IMR-90 (cell line): ENCODE measurements at regions not wholly inside any gene's neighbourhood (a gene's known extent, or its start where the extent isn't known, plus 50 kb on each side); places are given as distances from the start of the nearest gene placed in this dataset.

Experiments used
- ATAC-seq: fragments of 200-7000 bp; cut with Tn5 transposase; 2 replicates; pipeline ENCODE4 v1.9.1; 2020; ENCODE audit warnings: low read depth, mild to moderate bottlenecking, moderate library complexity
- BruUV-seq: library from RNA; stranded (reverse); fragments of 400-500 nt; replicated peaks from 2 replicates; lab custom pipeline; 2021; lab: Mats Ljungman, UMichigan
- CTCF ChIA-PET: fragments of 300-600 bp; formaldehyde crosslinking; extraction: SDS; loops from one replicate; lab custom pipeline; 2021; ENCODE audit warnings: antibody characterized with exemption; lab: Yijun Ruan, JAX
- POLR2A ChIA-PET: fragments of 300-600 bp; sonication (Branson Sonifier 250); formaldehyde crosslinking; loops from one replicate; lab custom pipeline; 2022; ENCODE audit warnings: antibody characterized with exemption; ENCODE audit not compliant: unreplicated experiment; lab: Charles Lee
- DNase-seq: peaks from one replicate; pipeline ENCODE4 v3.0.0; 2013
- H2AFZ ChIP-seq: replicated peaks from 2 replicates; pipeline ENCODE3; 2013; ENCODE audit warnings: low read length, mild to moderate bottlenecking; ENCODE audit not compliant: poor library complexity
- H2AK5ac ChIP-seq: 2 replicates; pipeline ENCODE4 v1.6.1; 2013; ENCODE audit warnings: low read depth, low read length, inconsistent platforms
- H2AK9ac ChIP-seq: replicated peaks from 2 replicates; pipeline ENCODE3; 2013; ENCODE audit warnings: mild to moderate bottlenecking, low read depth, low read length, moderate library complexity; ENCODE audit not compliant: poor library complexity
- H2BK120ac ChIP-seq: 2 replicates; pipeline ENCODE4 v1.6.1; 2013; ENCODE audit warnings: low read depth, low read length, inconsistent platforms
- H2BK15ac ChIP-seq: 3 replicates; pipeline ENCODE4 v1.6.1; 2013; ENCODE audit warnings: low read depth, low read length, inconsistent platforms
- H2BK20ac ChIP-seq: 2 replicates; pipeline ENCODE4 v1.6.1; 2013; ENCODE audit warnings: low read depth, mild to moderate bottlenecking, inconsistent platforms, low read length, moderate library complexity
- H2BK5ac ChIP-seq: 2 replicates; pipeline ENCODE4 v1.6.1; 2013; ENCODE audit warnings: mild to moderate bottlenecking, low read depth, low read length, inconsistent platforms; ENCODE audit not compliant: poor library complexity, severe bottlenecking
- H3K14ac ChIP-seq: replicated peaks from 2 replicates; pipeline ENCODE4 v1.6.1; 2013; ENCODE audit warnings: low read depth, low read length, inconsistent platforms
- H3K18ac ChIP-seq: 2 replicates; pipeline ENCODE4 v1.6.1; 2013; ENCODE audit warnings: low read depth, low read length, control low read depth
- H3K23ac ChIP-seq: 2 replicates; pipeline ENCODE4 v1.6.1; 2013; ENCODE audit warnings: low read depth, low read length, inconsistent platforms
- H3K27ac ChIP-seq: 2 replicates; pipeline ENCODE4 v1.5.1; 2013; ENCODE audit warnings: mild to moderate bottlenecking, control low read depth, low read length; ENCODE audit not compliant: insufficient read depth
- H3K27me3 ChIP-seq: 2 replicates; pipeline ENCODE4 v1.6.1; 2013; ENCODE audit warnings: low read length; ENCODE audit not compliant: control insufficient read depth, insufficient read depth
- H3K36me3 ChIP-seq: 2 replicates; pipeline ENCODE4 v1.6.1; 2013; ENCODE audit warnings: low read length, mixed read lengths; ENCODE audit not compliant: control insufficient read depth, insufficient read depth
- H3K4ac ChIP-seq: 2 replicates; pipeline ENCODE4 v1.6.1; 2013; ENCODE audit warnings: low read depth, low read length, inconsistent platforms
- H3K4me1 ChIP-seq: 2 replicates; pipeline ENCODE4 v1.6.1; 2013; ENCODE audit warnings: low read length, mixed read lengths; ENCODE audit not compliant: control insufficient read depth, insufficient read depth
- H3K4me2 ChIP-seq: 2 replicates; pipeline ENCODE4 v1.6.1; 2013; ENCODE audit warnings: low read depth, mild to moderate bottlenecking, control low read depth, low read length, moderate library complexity
- H3K4me3 ChIP-seq: 2 replicates; pipeline ENCODE4 v1.5.1; 2013; ENCODE audit warnings: low read depth, mild to moderate bottlenecking, control low read depth, low read length, moderate library complexity; ENCODE audit not compliant: insufficient read depth
- H3K56ac ChIP-seq: 2 replicates; pipeline ENCODE4 v1.6.1; 2013; ENCODE audit warnings: low read length, inconsistent platforms; ENCODE audit not compliant: insufficient read depth; ENCODE audit errors: extremely low read depth
- H3K79me1 ChIP-seq, 2 experiments: 2 replicates each; pipeline ENCODE4 v1.6.1; 2013; ENCODE audit warnings: low read length in 2 of 2, inconsistent platforms in 1 of 2, low read depth in 1 of 2
- H3K9ac ChIP-seq: 2 replicates; pipeline ENCODE4 v1.6.1; 2013; ENCODE audit warnings: low read depth, low read length, control low read depth
- H3K9me1 ChIP-seq: 2 replicates; pipeline ENCODE4 v1.6.1; 2013; ENCODE audit warnings: low read length, inconsistent platforms; ENCODE audit not compliant: insufficient read depth
- H3K9me3 ChIP-seq: 2 replicates; pipeline ENCODE4 v1.6.1; 2013; ENCODE audit warnings: low read length; ENCODE audit not compliant: control insufficient read depth, insufficient read depth
- H4K20me1 ChIP-seq: 2 replicates; pipeline ENCODE4 v1.6.1; 2013; ENCODE audit warnings: low read length, inconsistent platforms; ENCODE audit not compliant: insufficient read depth
- H4K5ac ChIP-seq: 2 replicates; pipeline ENCODE4 v1.6.1; 2013; ENCODE audit warnings: mild to moderate bottlenecking, low read depth, low read length, control low read depth
- H4K8ac ChIP-seq, 2 experiments: 2 replicates each; pipeline ENCODE4 v1.6.1; 2013; ENCODE audit warnings: low read depth in 2 of 2, low read length in 2 of 2, control low read depth in 1 of 2, inconsistent platforms in 1 of 2
- H4K91ac ChIP-seq: 2 replicates; pipeline ENCODE4 v1.6.1; 2013; ENCODE audit warnings: low read depth, low read length, inconsistent platforms; ENCODE audit not compliant: insufficient read depth
- CEBPB ChIP-seq: IDR thresholded peaks from 2 replicates; pipeline ENCODE4 v1.6.1; 2012; ENCODE audit warnings: low read depth, low read length, improper control_type of control experiment
- FOS ChIP-seq: fragments of 150-350 bp; IDR thresholded peaks from 2 replicates; pipeline ENCODE4 v1.6.1; 2016; ENCODE audit warnings: low read depth, low read length
- NFE2L2 ChIP-seq: fragments of 150-350 bp; IDR thresholded peaks from 2 replicates; pipeline ENCODE4 v1.6.1; 2016; ENCODE audit warnings: low read depth, mild to moderate bottlenecking, low read length
- POLR2A ChIP-seq: IDR thresholded peaks from 2 replicates; pipeline ENCODE4 v1.6.1; 2012; ENCODE audit warnings: mild to moderate bottlenecking, low read depth, low read length
- RAD21 ChIP-seq: IDR thresholded peaks from 2 replicates; pipeline ENCODE4 v1.6.1; 2012; ENCODE audit warnings: low read length, improper control_type of control experiment
- RFX5 ChIP-seq: IDR thresholded peaks from 2 replicates; pipeline ENCODE4 v1.8.0; 2012; ENCODE audit warnings: low read depth, mild to moderate bottlenecking, low read length, moderate library complexity
- dilution Hi-C: fragments of 300-500 bp; cut with HindIII; formaldehyde crosslinking; loops from one replicate; pipeline ENCODE4 v1.14.3; 2018; ENCODE audit warnings: low sequenced_read_pairs; ENCODE audit not compliant: unreplicated experiment
- in situ Hi-C: fragments of 300-500 bp; cut with MboI; formaldehyde crosslinking; loops from 3 replicates; pipeline ENCODE4 v1.14.3; 2019; ENCODE audit warnings: low sequenced_read_pairs, inconsistent platforms, mixed read lengths
- intact Hi-C: fragments of 100-400 bp; cut with micrococcal nuclease; formaldehyde crosslinking; loops from 2 replicates; pipeline ENCODE4 v1.10.0; 2022
- TF ChIP-seq, protein P1 (sequence below): fragments of 150-350 bp; IDR thresholded peaks from 2 replicates; pipeline ENCODE4 v1.6.1; 2017; ENCODE audit warnings: mild to moderate bottlenecking, antibody characterized with exemption, low read length, low read depth
- TF ChIP-seq, protein P2 (sequence below): fragments of 150-350 bp; IDR thresholded peaks from 2 replicates; pipeline ENCODE4 v1.6.1; 2016; ENCODE audit warnings: low read depth, mild to moderate bottlenecking, low read length, moderate library complexity, borderline replicate concordance
- TF ChIP-seq, protein P3 (sequence below): conservative IDR thresholded peaks from 2 replicates; pipeline ENCODE4 v1.5.1; 2012; ENCODE audit warnings: mild to moderate bottlenecking, low read depth, low read length, improper control_type of control experiment

DNA sequence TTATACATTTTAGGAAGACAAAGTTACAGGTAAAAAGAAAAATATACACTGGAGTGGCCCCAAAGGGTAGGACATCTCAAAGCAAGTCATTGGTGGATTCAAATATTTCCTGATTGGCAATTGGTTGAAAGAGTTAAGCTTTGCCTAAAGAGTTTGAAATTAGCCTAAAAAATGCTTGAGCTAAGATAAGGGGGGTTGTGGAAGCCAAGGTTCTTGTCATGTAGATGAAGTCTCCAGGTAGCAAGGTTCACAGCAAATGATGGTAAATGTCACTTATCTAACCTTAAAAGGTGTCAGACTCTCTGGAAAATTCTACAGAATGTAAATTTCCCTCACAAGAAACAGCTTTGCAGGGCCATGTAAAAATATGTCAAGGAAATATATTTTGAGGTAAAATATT, 596.7 kb downstream of the FAT4 start:
- H2AK9ac ChIP-seq, result no peak overlapping the region
- TF ChIP-seq, protein P1, sequence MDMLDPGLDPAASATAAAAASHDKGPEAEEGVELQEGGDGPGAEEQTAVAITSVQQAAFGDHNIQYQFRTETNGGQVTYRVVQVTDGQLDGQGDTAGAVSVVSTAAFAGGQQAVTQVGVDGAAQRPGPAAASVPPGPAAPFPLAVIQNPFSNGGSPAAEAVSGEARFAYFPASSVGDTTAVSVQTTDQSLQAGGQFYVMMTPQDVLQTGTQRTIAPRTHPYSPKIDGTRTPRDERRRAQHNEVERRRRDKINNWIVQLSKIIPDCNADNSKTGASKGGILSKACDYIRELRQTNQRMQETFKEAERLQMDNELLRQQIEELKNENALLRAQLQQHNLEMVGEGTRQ, result no peak
- TF ChIP-seq POLR2A, result no peak
- no peak for TF ChIP-seq NFE2L2
- TF ChIP-seq, protein P2, sequence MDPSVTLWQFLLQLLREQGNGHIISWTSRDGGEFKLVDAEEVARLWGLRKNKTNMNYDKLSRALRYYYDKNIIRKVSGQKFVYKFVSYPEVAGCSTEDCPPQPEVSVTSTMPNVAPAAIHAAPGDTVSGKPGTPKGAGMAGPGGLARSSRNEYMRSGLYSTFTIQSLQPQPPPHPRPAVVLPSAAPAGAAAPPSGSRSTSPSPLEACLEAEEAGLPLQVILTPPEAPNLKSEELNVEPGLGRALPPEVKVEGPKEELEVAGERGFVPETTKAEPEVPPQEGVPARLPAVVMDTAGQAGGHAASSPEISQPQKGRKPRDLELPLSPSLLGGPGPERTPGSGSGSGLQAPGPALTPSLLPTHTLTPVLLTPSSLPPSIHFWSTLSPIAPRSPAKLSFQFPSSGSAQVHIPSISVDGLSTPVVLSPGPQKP, result no peak
- TF ChIP-seq CEBPB, result no peak
- no peak for TF ChIP-seq RAD21
- TF ChIP-seq, protein P3, sequence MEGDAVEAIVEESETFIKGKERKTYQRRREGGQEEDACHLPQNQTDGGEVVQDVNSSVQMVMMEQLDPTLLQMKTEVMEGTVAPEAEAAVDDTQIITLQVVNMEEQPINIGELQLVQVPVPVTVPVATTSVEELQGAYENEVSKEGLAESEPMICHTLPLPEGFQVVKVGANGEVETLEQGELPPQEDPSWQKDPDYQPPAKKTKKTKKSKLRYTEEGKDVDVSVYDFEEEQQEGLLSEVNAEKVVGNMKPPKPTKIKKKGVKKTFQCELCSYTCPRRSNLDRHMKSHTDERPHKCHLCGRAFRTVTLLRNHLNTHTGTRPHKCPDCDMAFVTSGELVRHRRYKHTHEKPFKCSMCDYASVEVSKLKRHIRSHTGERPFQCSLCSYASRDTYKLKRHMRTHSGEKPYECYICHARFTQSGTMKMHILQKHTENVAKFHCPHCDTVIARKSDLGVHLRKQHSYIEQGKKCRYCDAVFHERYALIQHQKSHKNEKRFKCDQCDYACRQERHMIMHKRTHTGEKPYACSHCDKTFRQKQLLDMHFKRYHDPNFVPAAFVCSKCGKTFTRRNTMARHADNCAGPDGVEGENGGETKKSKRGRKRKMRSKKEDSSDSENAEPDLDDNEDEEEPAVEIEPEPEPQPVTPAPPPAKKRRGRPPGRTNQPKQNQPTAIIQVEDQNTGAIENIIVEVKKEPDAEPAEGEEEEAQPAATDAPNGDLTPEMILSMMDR, result no peak
- TF ChIP-seq FOS, result no peak
- no peak for TF ChIP-seq RFX5
- in situ Hi-C loops (no loop called here), intact Hi-C loops (no loop called here), dilution Hi-C loops (no loop called here)
- no peak overlapping the region for H2AK5ac ChIP-seq
- no peak overlapping the region for H3K27ac ChIP-seq
- no peak overlapping the region for H3K9ac ChIP-seq
- H3K9me3 ChIP-seq, result no peaks in the 10 kb centered on the region
- H4K8ac ChIP-seq, result no peak overlapping the region
- no peak overlapping the region for H2BK20ac ChIP-seq
- no peak overlapping the region for H3K18ac ChIP-seq
- H3K4me1 ChIP-seq, result no peaks in the 10 kb centered on the region
- H3K4me3 ChIP-seq, result no peak overlapping the region
- no peak overlapping the region for H2BK120ac ChIP-seq
- H3K27me3 ChIP-seq, result no peaks in the 10 kb centered on the region
- H3K14ac ChIP-seq, result no peak overlapping the region
- H4K20me1 ChIP-seq, result no peaks in the 10 kb centered on the region
- no peaks in the 10 kb centered on the region for H3K79me1 ChIP-seq
- H2AFZ ChIP-seq, result no peak overlapping the region
- ATAC-seq (no peak), DNase-seq (no peak)
- ChIA-PET POLR2A (no interaction called here), CTCF (no interaction called here)
- H2BK5ac ChIP-seq, result no peak overlapping the region
- no peak overlapping the region for H3K23ac ChIP-seq
- no peak overlapping the region for H3K4ac ChIP-seq
- H3K36me3 ChIP-seq, result no peaks in the 10 kb centered on the region
- H4K91ac ChIP-seq, result no peak overlapping the region
- H3K56ac ChIP-seq, result no peak overlapping the region
- no peak overlapping the region for H3K4me2 ChIP-seq
- no peak overlapping the region for H2BK15ac ChIP-seq
- BruUV-seq, result no TSS peak
- H4K5ac ChIP-seq, result no peak overlapping the region
- no peaks in the 10 kb centered on the region for H3K9me1 ChIP-seq
